SIG-M5 treated with dmso at 0.1 percent for 504 hours (cell line): ENCODE measurements at regions not wholly inside any gene's neighbourhood (a gene's known extent, or its start where the extent isn't known, plus 50 kb on each side); places are given as distances from the start of the nearest gene placed in this dataset.
A peak's percentile ranks its signal among the peaks of the same experiment; 100 is the strongest.

Experiments used
- DNase-seq: peaks from one replicate; lab custom pipeline; 2025; ENCODE audit not compliant: unreplicated experiment; lab: John Stamatoyannopoulos, UW

GRCh38 chr4:36709991-36710390 lies 428.6 kb downstream of the DTHD1 start:
- no peak for DNase-seq

- peak; percentile 20 for DNase-seq
Observed at GRCh38 chr4:36712013-36712412, 430.6 kb downstream of the DTHD1 start.

- DNase-seq: peak; percentile 5
Observed at GRCh38 chr4:36716874-36717273, 435.5 kb downstream of the DTHD1 start.

DNA sequence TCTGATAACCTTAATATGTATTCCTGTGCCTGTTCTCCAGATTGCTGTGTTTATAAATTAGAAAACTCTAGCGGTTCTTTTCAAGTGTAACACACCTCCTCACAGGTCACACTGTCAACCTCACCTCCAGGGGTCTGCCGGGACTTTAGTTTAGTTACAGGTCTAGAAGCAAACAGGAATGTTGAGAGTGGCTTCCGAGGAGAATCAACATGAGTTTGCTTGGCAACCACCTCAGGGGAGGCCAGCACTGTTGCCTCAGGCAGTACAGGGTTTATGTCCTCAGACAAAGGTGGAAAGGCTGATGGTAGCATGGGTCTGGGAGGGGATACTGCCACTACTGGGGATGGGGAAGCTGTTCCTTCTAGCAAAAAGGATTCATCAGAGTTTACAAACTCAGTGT lies 438.0 kb downstream of the DTHD1 start:
- no peak for DNase-seq

GRCh38 chr4:36722986-36723385 lies 441.6 kb downstream of the DTHD1 start:
- no peak for DNase-seq

GRCh38 chr4:36734334-36734733 lies 452.9 kb downstream of the DTHD1 start:
- DNase-seq: no peak

DNA sequence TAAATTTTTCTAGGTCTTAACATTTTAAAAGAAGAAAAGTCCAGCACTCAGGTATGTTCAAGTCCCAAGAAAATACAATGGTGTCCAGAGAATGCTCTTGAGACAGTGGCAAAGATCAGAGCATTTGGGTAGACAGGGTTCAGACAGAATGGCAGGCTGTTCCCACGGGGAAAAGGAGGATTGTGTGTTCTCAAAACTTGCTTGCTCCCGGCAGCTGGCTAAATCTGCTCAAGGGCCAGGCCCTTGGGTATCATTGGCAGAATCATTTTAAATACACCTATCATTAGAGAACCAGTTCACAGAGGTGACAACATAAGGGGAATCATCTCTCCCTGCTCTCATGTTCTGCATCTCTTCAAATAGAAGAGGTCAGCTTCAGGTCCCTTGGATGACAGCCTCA lies 456.3 kb downstream of the DTHD1 start:
- DNase-seq: no peak

- DNase-seq: no peak
Observed at GRCh38 chr4:36740796-36741310, 459.4 kb downstream of the DTHD1 start.

GRCh38 chr4:36747277-36748129 lies 466.1 kb downstream of the DTHD1 start:
- DNase-seq: no peak

GRCh38 chr4:36753048-36753447 lies 471.6 kb downstream of the DTHD1 start:
- DNase-seq: no peak

GRCh38 chr4:36757580-36758311 lies 476.3 kb downstream of the DTHD1 start:
- no peak for DNase-seq

GRCh38 chr4:36758312-36759178 lies 477.1 kb downstream of the DTHD1 start:
- no peak for DNase-seq

DNA sequence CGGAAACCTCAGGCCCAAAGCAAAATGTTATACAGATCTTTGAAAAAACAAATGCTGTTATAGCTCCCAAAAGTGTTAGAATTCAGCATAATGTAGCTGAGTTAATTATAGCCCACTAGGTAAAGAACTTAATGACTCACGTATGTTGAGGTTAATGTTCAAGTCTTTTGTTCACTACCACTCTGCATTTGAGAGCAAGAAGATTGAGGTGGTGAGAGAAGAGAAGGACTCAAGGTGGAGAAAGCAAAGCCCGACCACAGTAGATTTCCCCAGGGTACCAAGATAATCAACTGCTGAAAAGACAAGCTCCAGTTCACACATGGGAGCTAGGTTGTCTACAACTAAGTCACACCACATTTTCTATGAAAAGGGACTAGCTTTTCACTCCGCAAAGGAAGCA lies 480.2 kb downstream of the DTHD1 start:
- no peak for DNase-seq

GRCh38 chr4:36763814-36764213 lies 480.7 kb upstream of the NWD2 start:
- DNase-seq: no peak

DNA sequence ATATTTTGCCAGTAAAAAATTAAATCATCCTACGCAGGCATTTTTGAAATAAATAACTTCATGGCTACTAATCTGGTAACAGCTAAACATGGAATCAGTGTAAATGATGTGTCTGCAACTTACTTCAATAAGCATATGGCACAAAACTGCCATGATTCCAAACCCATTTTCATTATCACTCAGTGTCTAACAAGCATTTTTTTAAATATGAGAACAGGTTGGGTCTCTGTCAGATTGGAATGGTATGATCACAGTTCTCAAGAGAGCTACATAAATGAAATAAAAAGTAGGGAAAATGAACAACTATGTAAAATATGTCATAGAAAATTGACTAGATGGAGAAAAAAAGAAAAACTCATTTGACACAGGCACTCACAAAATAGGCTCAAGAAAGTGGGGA lies 476.9 kb upstream of the NWD2 start:
- no peak for DNase-seq

DNA sequence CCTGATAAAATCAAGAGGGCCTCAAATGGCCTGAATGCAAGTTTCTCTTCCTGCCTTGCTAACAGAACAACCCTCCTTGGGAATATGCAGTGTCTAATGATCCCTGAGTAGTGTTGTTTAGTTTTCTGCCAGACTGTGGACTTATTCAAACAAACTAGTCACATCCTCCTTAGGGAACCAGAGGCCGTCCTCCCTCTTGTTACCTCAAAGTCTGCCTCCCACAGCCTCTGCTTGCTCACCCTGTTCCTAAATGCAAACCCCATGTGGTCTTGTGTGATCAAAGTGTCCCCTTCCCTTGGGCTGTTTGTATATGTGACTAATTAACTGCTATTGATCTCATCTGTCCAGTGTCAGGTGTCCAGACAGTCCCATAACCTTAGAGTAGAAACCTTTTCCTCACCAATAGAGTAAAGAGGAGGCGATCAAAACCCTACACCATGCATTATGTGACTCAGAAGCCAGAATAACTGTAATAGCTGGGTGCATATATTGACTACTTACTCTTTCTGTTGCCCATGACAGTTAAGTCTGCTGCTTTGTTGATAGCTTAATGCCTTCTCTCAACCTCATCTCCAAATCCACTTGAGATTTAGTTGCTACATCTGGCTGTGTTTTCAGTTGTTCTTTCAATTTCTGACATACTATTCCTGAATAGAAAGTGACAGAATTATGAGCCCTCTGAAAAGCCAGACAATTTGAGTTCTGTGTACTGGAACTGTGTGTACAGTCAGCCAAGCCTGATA lies 473.0 kb upstream of the NWD2 start:
- DNase-seq: no peak

- DNase-seq: no peak
Observed at GRCh38 chr4:36772154-36772516, 472.4 kb upstream of the NWD2 start.

GRCh38 chr4:36773467-36773866 lies 471.1 kb upstream of the NWD2 start:
- DNase-seq: no peak

- no peak for DNase-seq
Observed at GRCh38 chr4:36775544-36775943, 469.0 kb upstream of the NWD2 start.

DNA sequence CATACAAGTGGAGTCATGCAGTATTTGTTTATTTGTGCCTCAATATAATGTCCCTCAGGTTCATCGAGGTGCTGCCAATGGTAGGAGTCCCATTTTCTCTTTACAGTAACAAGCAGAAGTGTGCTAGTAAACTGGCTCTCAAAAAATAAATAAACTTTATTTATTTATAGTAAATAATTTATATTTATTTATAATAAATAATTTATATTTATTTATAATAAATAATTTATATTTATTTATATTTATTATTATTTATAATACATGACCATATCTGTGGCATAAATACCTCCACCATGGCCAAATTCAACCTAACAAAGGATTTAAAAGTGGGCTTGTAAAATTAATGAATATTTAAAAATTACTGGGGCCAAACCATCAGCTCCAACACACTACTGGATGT lies 464.9 kb upstream of the NWD2 start:
- no peak for DNase-seq

DNA sequence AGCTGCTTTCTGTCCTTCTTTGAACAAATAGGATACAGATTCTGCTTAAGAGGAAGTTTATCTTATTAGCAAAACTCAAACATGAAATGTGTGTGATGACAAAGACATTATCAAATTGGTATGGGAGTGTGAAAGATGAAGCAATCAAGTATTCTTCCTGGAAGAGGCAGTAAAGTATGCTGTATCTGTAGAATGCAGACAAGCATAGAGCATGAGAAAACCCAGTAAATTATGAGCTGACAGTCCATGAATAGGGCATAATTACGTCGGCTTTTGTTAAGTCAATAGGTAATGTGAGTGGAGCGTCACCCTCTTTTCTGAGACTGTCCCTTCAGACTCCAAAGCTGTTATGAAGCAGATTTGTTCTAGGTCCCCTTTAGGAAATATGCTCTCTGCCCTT lies 458.6 kb upstream of the NWD2 start:
- DNase-seq: no peak
